ENCODE measurements at regions not wholly inside any gene's neighbourhood (a gene's known extent, or its start where the extent isn't known, plus 50 kb on each side); places are given as distances from the start of the nearest gene placed in this dataset.

DNA sequence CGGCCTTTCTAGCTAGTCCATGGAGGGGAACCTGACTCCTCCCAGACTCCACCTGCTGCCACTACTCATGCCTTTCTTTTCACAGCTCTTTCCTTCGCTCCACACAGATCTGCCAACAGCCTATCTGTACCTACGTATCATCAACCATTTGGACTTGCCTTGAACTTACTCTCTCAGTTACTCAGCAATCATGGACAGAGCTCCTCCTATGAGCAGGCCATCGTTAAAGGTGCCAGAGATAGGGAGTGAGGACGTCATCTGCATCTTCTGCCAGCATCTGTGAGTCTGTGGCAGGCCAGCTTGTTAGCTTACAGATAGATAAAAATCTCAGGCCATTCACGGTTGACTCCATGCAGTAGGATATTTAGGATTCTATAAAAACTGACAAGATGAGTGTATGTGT lies 162.9 kb upstream of the ZBED5 start:
- Histone ChIP-seq H3K4me3 (ENCODE audit: insufficient read depth, low read length) (no peak overlapping the region), H2AFZ (ENCODE audit: low read length) (no peak overlapping the region), H3K27me3 (ENCODE audit: insufficient read depth, low read length) (no peaks in the 10 kb centered on the region), H3K4me1 (ENCODE audit: insufficient read depth, low read length) (no peaks in the 10 kb centered on the region), H3K4me2 (ENCODE audit: insufficient read depth, low read length) (no peak overlapping the region), H3K9me3 (ENCODE audit: low read depth, low read length) (no peaks in the 10 kb centered on the region), H3K79me2 (ENCODE audit: insufficient read depth, low read length) (no peaks in the 10 kb centered on the region), H3K27ac (ENCODE audit: low read depth, low read length) (no peak overlapping the region), H4K20me1 (ENCODE audit: insufficient read depth, low read length) (no peaks in the 10 kb centered on the region), H3K36me3 (ENCODE audit: insufficient read depth, low read length) (no peaks in the 10 kb centered on the region)
- TF ChIP-seq, protein P1, sequence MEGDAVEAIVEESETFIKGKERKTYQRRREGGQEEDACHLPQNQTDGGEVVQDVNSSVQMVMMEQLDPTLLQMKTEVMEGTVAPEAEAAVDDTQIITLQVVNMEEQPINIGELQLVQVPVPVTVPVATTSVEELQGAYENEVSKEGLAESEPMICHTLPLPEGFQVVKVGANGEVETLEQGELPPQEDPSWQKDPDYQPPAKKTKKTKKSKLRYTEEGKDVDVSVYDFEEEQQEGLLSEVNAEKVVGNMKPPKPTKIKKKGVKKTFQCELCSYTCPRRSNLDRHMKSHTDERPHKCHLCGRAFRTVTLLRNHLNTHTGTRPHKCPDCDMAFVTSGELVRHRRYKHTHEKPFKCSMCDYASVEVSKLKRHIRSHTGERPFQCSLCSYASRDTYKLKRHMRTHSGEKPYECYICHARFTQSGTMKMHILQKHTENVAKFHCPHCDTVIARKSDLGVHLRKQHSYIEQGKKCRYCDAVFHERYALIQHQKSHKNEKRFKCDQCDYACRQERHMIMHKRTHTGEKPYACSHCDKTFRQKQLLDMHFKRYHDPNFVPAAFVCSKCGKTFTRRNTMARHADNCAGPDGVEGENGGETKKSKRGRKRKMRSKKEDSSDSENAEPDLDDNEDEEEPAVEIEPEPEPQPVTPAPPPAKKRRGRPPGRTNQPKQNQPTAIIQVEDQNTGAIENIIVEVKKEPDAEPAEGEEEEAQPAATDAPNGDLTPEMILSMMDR (IDR thresholded peaks at IDR 0.05; ENCODE audit: extremely low read depth, low read depth, low read length) = no peak
- DNase-seq (ENCODE audit: insufficient read length, low spot score, missing footprints) = no peak

DNA sequence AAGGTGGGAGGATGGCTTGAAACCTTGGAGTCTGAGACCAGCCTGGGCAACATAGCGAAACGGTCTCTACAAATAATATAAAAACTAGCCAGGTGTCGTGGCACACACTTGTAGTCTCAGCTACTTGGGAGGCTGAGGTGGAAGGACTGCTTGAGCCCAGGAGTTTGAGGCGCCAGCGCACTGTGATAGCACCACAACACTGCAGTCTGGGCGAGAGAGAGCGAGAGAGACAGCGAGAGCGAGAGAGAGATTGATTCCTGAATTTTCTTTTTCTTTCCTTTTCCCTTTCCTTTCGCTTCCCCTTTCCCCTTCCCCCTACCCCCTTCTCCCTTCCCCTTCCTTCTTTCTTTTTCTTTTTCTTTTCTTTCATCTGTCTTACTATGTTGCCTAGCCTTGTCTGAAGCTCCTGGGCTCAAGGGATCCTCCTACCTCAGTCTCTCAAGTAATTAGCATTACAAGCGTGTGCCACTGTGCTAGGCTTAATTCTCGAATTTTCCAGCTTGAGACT lies 162.4 kb upstream of the ZBED5 start:
- Histone ChIP-seq H3K27ac (ENCODE audit: low read depth, low read length) (no peak overlapping the region), H3K4me2 (ENCODE audit: insufficient read depth, low read length) (no peak overlapping the region), H3K79me2 (ENCODE audit: insufficient read depth, low read length) (no peaks in the 10 kb centered on the region), H3K27me3 (ENCODE audit: insufficient read depth, low read length) (no peaks in the 10 kb centered on the region), H3K4me3 (ENCODE audit: insufficient read depth, low read length) (no peak overlapping the region), H3K36me3 (ENCODE audit: insufficient read depth, low read length) (no peaks in the 10 kb centered on the region), H3K9me3 (ENCODE audit: low read depth, low read length) (no peaks in the 10 kb centered on the region), H3K4me1 (ENCODE audit: insufficient read depth, low read length) (no peaks in the 10 kb centered on the region), H4K20me1 (ENCODE audit: insufficient read depth, low read length) (no peaks in the 10 kb centered on the region), H2AFZ (ENCODE audit: low read length) (no peak overlapping the region)
- TF ChIP-seq, protein P1 (IDR thresholded peaks at IDR 0.05; ENCODE audit: extremely low read depth, low read depth, low read length) = no peak
- DNase-seq (ENCODE audit: insufficient read length, low spot score, missing footprints) = no peak

DNA sequence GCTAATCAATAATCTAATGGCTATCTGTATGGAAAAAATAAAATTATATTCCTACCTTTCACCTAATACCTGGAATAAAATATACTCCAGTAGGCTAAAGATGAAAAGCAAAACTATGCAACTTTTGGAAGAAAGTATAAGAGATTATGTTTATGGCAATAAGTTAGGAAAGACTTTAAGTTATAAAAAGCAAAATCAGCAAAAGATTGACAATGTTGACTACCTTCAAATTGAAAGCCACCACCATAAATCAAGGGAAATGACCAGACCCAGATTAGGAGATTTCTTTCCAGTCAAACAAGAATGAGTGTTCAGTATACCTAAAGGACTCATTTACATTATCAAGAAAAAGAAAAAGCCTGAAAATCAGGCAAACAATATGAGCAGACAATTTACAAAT lies 159.1 kb upstream of the ZBED5 start:
- Histone ChIP-seq H4K20me1 (ENCODE audit: insufficient read depth, low read length) (no peaks in the 10 kb centered on the region), H3K4me3 (ENCODE audit: insufficient read depth, low read length) (no peak overlapping the region), H3K36me3 (ENCODE audit: insufficient read depth, low read length) (no peaks in the 10 kb centered on the region), H3K79me2 (ENCODE audit: insufficient read depth, low read length) (no peaks in the 10 kb centered on the region), H3K4me1 (ENCODE audit: insufficient read depth, low read length) (no peaks in the 10 kb centered on the region), H3K9me3 (ENCODE audit: low read depth, low read length) (no peaks in the 10 kb centered on the region), H3K27me3 (ENCODE audit: insufficient read depth, low read length) (peaks cover 2% of the 10 kb centered on the region), H2AFZ (ENCODE audit: low read length) (no peak overlapping the region), H3K27ac (ENCODE audit: low read depth, low read length) (no peak overlapping the region), H3K4me2 (ENCODE audit: insufficient read depth, low read length) (no peak overlapping the region)
- TF ChIP-seq, protein P1 (IDR thresholded peaks at IDR 0.05; ENCODE audit: extremely low read depth, low read depth, low read length) = no peak
- DNase-seq (ENCODE audit: insufficient read length, low spot score, missing footprints) = no peak

DNA sequence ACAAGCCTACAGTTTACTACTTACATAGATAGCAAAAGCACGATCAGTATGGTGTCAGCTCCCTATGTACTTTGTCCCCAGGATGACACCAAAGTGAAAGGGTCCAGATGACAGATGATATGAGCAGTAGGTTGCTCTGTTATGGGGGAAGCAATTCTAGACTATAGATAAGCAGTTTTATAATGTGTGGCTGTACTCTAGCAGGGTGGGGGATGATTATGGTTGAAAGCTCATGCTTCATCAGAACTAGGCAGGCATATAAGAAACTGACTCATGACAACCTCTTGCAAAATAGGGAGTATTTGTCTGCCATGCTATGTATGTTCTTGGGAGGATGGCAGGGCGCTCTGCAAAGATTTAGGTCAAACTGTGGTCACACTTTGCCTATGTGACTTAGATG lies 158.2 kb upstream of the ZBED5 start:
- H3K27me3 ChIP-seq (ENCODE audit: insufficient read depth, low read length) = peaks cover 9% of the 10 kb centered on the region
- no peaks in the 10 kb centered on the region for H3K36me3 ChIP-seq (ENCODE audit: insufficient read depth, low read length)
- H2AFZ ChIP-seq (ENCODE audit: low read length) = no peak overlapping the region
- TF ChIP-seq, protein P1 (IDR thresholded peaks at IDR 0.05; ENCODE audit: extremely low read depth, low read depth, low read length) = no peak
- H3K9me3 ChIP-seq (ENCODE audit: low read depth, low read length) = no peaks in the 10 kb centered on the region
- no peak overlapping the region for H3K4me3 ChIP-seq (ENCODE audit: insufficient read depth, low read length)
- no peak overlapping the region for H3K27ac ChIP-seq (ENCODE audit: low read depth, low read length)
- no peak overlapping the region for H3K4me2 ChIP-seq (ENCODE audit: insufficient read depth, low read length)
- no peaks in the 10 kb centered on the region for H4K20me1 ChIP-seq (ENCODE audit: insufficient read depth, low read length)
- DNase-seq (ENCODE audit: insufficient read length, low spot score, missing footprints) = no peak
- H3K4me1 ChIP-seq (ENCODE audit: insufficient read depth, low read length) = peaks cover under 1% of the 10 kb centered on the region
- no peaks in the 10 kb centered on the region for H3K79me2 ChIP-seq (ENCODE audit: insufficient read depth, low read length)
